ENCODE measurements at regions not wholly inside any gene's neighbourhood (a gene's known extent, or its start where the extent isn't known, plus 50 kb on each side); places are given as distances from the start of the nearest gene placed in this dataset.
"Not testable (repeated sequence)": the region's sequence is repeated elsewhere in the genome, so short reads cannot be mapped to it uniquely, and the experiment has no call there.

DNA sequence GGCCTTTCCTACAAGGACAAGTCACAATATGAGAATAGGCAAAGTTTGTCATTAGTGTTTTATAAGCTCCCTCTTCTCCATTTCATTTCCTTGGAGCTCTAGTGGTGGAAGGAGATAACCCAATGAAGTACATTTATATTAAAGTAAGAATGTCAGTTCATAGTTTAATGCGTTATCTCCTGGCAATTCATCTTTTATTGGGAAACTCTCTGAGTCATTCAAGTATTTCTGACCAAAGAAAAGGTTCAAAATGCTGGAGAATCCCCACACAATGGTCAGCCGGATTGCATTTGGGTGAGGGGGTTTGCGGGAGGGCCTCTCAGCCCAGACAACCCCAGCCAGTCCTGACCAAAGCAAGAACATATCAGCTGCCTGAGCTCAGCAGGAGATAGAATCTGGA, 321.5 kb upstream of the NRP1 start:
- DNase-seq: no peak

DNA sequence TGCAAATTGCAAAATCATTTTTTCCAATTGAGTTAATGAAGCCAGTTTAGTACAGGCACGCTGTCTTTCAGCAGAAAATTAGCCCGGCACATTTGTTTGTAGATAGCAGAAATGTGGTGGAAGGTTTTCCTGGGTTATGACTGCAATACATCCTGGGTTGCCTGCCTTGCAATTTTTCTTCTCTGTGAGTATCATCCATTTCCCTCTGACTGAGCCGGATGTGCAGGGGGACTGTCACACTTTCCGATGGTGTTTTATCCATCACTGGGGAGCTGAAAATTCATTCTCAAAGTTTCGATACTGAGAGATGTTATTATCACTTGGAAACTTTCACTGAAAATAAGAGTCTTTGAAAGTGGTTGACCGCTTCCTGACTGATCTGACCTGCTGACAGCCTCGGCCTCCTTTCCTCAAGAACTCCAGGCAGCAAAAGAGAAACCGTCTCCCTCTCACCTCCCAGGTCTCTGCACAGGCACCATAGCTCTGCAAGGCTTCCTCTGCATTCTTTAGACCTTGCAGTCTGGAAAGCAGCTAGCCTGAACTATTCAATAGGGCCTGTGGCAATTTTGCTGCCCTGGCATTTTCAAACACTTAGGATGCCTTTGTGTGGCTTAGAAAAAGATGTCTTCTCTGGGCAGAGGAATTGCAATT, 320.8 kb upstream of the NRP1 start:
- no peak for DNase-seq

DNA sequence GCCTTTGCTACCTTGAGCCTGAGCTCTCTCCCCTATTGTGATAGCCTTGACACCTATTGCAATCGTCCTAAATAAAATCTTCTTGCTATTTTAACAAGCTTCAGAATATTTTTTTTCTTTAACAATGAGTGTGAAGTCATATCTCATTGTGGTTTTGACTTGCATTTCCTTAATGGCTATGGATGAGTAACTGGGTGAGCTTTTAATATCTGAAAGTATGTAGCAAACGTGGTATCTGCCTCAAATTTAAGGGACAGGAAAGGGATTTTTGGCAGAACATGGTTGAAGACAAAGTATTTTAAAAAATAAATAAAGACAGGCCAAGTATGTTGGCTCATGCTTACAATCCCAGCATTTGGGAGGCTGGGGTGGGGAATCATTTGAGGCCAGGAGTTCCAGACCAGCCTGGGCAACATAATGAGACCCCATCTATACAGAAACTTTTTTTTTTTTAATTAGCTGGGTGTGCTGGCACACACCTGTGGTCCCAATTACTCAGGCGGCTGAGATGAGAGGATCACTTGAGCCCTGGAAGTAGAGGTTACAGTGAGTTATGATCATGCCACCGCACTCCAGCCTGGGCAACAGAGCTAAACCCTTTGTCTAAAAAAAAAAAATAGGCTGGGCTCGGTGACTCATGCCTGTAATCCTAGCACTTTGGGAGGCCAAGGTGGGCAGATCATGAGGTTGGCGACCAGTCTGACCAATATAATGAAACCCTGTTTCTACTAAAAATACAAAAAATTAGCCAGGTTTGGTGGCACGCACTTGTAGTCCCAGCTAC, 319.3 kb upstream of the NRP1 start:
- no peak for DNase-seq

DNA sequence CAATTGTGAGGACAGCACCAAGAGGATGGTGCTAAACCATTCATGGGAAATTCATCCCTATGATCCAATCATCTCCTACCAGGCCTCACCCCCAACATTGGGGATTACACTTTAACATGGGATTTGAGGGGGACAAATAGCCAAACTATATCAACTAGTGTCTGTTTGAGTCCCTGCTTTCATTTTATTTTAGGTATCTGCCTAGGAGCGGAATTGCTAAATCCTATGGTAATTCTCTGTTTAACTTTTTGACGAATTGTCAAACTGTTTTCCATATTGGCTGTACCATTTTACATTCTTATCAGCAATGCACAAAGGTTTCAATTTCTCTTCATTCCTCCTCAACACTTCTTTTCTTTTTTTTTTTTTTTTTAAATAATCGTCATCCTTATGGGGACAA, 318.4 kb upstream of the NRP1 start:
- DNase-seq: no peak

DNA sequence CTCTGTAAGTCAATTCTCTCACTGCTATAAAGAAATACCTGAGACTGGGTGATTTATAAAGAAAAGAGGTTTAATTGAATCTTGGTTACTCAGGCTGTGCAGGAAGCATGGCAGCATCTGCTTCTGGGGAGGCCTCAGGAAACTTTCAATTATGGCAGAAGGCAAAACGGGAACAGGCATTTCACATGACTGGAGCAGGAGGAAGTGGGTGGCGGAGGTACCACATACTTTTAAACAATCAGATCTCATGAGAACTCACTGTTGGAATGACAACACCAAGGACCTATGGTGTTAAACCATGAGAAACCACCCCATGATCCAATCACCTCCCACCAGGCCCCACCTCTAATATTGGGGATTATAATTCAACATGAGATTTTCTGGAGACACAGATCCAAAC, 315.7 kb upstream of the NRP1 start:
- DNase-seq: not testable (repeated sequence)

DNA sequence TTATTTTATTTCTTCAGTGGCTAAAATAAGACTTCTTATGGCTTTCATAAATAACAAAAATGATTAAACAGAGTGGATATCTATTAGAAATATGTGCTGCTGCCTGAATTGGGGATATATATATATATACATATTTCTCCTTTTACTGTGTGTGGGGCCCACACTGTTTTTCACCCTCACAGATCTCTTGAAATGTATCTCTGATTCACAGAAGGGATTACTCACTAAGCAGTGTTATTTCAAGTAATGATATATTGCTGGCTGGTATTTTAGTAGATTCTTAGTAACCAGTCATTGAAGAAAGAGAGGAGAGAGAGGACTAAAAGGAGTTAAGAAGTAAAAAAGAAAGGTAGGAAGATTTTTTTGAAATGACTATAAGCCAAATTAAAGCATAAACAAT, 308.6 kb upstream of the NRP1 start:
- DNase-seq: no peak

DNA sequence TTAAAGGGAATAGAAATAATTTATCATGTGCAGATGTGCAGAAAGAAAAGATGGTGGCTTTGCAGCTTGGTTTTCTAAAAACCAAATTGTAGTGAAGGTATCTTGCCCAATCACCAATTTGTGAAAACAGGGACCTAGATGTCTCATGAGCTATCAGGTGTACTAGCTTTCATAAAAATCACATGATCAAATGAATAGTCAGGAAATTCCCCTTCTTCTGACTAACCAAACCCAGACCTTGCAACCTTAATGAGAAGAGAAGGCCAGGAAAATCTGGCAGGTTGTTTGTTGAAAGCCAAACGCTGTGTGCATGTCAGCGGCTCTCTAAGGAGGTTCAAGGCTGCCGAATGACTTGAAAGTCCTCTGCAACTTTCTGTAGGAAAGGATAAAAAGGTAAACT, 304.4 kb upstream of the NRP1 start:
- no peak for DNase-seq

DNA sequence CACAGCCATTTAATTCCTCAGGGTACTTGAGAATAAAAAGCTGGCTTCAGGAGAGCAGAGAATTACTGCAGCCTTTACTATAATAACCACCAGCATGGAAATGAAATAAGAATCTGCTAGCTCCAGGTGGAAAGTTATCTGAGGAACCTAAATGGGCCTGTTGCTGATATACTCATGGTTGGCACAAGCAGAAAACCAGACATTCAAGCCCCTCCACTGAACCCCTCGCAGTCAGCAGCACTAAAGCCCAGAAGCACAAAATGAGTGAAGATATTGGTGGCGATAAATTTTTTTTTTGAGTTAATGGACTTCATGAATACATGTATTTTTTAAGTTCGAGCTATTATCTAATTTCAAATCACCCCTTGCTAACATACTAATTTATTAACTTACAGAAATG, 303.9 kb upstream of the NRP1 start:
- DNase-seq: no peak

DNA sequence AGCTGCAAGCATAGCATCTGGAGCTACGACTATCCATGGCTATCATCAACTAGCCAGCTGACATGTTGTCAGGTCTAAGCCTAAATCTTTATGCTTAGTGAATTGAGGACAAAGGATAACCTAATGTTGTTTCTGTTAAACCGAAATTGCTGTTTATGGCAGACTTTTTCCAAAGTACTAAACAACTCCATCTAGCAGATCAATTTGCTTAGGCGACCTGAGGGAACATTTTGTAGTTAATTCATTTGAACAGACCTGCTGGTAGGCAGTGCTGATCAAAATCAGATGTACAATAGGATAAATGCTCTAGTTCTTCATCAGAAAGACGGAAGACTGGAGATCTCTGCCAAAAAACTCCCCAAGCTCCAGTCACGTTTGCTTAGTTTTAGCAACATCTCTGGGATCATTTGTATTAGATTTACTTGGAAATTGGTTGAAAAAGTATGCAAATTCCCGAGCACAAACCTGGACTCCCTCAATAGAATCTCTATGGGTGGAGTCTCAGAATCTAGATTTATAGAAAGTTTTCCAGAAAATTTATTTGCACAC, 301.6 kb upstream of the NRP1 start:
- DNase-seq: no peak

DNA sequence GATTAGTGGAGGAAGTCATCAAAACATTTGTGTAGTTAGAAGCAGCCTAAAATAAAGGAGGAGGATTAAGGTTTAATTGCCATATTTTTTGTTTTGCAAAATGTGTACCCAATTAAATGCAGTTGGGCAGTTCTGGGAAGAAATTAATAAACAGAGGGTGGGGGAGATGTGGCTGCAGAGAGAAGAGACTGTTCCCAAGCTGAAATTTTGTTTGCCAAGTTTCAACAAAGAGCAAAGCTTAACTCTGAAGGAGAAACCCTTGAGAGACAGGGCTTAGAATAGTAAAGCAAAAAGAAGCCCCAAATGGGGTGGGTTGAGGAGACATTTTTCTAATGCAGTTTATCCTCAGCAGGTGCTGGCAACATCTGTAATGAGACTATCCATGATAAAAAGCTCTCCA, 298.0 kb upstream of the NRP1 start:
- no peak for DNase-seq

DNA sequence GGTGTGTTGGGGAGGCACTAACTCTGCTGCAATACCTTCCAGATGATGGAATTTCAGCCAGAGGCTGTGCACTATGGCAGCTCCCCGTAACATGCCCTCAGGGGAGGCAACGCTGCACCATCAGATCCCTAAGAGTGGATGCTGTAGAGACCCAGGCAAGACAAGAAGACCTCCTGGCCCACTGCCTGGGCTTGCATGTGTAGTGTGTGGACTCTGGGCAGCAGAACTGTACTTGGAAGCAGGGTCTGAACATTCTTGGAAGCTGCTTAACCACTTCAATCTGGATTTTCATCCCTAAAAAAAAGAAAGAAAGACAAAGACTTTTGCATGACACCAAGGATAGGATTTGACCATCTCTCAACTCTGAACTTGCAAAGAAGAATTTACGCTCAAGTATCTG, 297.5 kb upstream of the NRP1 start:
- no peak for DNase-seq

DNA sequence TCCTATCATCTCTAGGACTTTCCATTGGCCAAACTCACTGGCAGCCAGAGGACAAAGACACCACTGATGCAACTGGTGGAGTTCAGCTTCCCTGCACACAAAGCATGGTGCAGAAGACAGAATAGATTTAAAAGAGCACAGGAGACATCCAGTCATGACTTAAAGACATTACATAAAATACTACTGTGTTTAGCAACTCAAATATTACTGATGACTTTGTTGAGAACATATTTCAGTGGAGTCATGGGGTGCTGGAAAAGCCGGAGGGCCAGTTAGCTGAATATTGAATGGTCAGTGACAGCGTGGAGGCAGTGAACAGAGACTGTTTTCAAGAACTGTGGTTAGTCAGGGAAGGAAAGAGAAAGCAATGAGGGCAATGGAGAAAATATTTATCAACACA, 296.3 kb upstream of the NRP1 start:
- DNase-seq: no peak

DNA sequence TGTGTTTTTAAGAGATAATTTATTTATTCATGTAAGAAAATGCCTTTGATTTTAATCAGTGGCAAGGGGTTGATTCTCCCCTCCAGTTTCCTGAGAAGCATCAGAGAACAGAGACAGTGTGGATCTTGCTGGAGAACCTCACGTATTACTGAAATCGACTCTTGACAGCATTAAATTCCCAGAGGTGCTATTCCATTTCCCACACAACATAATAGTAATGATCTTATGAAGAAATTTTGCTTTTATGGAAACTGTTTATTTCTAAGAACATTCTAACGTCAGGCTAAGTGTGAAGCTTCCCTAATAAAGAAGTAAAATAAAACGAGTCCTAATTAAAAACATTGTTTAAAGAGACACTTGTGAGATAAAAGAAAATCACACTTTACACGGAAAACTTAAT, 293.1 kb upstream of the NRP1 start:
- DNase-seq: no peak

DNA sequence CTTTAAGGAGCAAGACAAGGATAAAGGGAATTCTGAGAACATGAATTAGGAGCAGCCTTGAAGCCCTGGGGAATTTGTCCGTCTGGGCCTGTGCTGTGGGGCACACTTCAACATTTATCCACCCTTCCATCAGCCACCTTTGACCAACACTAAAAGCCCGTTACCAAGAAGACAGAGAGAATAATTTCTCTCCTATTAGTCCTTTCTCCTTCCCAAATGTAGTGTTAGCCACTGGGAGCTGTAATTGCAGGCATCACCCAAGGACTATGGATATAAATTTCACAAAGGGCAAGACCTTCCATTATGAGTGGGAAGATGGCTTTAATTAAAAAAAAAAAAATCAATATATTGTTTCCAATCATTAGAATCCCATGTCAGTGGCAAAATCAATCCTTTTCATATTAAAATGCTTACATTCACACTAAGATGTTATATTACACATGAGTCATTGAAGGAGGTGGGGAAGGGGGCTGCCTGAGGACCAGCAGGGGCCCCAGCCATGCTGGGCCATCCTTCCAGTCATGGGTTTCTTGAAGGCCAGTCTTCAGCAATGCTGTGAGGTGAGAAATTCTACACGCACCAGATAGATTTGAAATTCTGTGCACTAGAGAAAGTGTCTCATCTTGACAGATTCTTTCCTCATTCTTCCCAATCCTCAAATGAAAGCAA, 292.5 kb upstream of the NRP1 start:
- DNase-seq: no peak

DNA sequence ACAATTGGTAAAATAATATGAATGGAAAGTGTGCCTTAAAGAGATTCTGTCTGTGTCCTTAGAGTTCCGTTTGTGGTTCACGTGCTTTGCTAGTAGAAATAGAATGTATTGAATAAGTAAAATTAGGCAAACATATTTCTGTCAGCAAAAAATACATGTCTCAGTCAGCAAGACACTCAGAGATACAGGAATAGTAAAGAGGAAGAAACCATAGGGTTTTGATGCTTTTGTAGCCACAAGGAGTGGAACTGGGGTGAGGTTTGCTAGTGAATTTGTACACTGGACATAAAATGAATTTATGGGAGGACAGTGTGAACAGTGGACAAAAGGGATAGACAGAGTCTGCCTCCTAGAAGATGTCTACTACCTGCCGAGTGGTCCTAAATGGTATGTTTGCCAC, 289.2 kb upstream of the NRP1 start:
- no peak for DNase-seq

DNA sequence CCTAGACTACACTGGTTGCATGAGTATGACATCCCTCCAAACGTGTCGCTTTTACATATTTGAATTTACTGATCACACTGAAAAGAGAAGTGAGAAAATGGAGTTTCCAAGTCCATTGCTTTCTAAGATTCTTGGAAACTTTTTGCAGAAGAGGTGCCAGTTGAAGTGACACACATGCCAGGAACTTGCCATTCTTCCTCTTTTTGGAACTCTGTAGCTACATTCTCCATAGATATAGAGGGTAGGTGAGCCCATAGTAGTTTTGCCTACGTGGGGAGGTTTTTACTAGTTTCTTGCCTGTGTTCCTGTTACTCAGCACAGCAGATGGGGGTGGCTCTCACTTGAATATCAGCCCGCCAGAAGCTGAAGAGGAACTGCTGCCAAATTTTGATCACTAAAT, 286.6 kb upstream of the NRP1 start:
- DNase-seq: peak in 1 of 2 donors; percentile 16

DNA sequence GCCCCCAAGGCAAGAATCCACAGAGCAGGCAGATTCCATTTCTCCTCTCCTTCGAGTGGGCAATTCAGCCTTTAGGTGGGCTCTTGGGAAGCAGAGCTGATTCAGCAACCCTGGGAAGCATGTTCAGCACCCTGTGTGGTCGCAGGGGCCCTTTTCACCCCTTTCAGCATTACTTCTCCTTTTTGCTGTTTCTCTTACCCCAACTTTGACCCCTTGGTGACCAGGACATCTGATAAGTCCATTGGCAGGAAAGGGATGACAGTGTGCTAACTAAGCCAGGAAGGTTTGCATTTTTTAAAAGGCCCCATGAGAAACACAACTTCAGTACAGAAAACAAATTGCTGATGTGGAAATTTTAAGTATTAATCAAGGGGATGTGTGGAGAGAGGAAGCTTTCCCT, 283.7 kb upstream of the NRP1 start:
- DNase-seq: no peak

DNA sequence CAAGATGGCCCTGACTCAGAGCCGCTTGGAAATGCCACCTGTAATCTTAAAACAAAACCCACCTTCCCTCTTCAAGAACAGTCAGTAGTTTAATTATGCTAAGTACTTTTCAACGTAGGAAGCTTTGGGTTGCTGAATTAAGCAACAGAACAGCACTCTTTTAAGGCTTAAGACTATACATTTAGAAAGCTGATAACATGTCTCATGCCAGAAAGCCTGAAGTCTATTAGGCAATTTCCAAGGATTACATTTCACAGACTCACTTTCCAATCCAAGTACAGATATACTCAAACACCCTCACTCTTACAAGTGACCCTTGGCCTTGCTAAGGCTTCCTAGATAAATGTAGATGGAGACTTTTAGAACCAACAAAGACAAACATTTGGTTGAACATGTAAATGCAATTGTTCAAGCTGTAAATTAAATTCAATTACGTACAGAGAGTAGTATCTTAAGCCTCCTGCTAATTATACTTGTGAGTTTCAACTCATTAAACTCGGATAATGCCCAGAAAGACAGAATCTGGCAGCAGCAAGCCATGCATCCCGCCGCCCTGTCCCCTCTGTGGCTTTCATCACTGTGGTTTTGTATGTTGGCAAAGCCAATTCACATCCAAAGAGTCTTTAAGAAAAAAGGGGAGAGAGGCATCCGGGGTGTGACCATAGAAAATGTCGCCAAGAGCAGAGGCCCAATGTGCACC, 283.1 kb upstream of the NRP1 start:
- peak in 1 of 2 donors; percentile 17 for DNase-seq

DNA sequence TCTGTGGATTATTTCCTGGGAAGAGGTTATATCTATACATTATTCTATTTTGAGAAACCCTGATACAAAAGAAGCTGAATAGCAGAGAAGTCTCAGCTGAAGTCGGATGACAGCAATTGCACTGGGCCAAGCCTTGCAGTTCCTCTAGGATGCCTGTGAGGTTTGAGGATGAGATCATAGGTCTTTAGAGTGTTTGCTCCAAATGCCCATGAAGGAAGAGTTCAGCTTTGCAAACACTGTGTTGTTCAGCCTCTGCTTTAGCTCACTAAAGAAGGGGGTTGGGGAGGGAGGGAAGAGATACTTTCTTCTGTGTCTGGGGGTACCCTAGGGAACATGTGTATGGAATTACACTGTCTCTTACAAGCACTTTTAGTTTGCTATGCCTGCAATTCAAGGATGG, 282.5 kb upstream of the NRP1 start:
- DNase-seq: no peak

DNA sequence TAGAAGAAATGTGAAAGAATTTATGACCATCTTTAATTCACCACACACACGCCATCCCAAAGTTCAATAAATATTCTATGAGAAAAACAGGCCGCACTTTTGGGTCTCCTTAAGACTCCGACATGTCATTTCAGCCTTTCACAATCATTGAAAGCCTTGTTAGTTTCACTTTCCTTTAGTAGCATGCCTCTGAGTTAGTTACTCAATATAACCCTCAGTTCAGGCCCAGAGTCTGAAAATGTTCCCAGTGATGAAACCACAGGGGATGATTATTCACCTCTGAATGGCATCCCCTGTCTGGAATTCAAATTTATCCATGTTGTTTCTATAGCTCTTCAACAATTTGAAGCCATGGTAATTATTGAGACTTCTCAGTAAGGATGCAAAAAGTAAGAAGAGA, 278.1 kb upstream of the NRP1 start:
- DNase-seq: no peak

DNA sequence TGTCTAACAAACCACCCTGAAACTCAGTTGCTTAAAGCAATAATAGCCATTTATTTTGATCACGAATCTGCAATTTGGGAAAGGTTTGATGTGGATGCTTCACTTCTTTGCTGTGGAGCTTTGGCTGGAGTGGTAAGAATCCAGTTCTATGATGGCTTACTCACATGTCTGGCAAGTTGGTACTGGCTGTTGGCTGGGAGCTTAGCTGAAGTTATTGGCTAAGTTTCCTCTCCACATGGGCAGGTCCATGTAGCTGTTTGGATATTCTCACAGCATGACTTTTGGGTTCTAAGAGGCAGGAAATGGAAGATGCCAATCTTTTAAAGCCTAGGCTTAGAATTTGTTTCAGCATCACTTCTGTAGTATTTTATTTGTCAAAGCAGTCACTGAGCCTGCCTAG, 277.6 kb upstream of the NRP1 start:
- no peak for DNase-seq

DNA sequence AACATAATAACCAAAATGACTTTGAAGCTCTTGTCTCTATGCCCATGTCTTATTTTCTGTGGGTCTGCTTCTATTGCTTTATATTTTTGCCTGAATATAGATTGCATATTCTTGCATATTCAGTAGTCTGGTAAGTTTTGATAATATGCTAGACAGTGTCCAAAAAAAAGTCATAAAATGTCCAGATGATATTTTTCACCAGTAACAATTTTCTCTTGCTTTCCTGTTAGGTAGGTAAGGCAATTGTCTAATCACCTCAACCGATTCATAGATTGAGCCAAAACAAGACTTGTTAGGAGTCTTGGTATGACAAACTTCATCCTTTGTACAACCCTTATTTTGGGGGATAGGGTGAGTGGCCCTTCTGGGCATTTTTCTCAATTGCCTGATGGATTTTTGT, 277.0 kb upstream of the NRP1 start:
- DNase-seq: no peak
